ENCODE measurements at regions not wholly inside any gene's neighbourhood (a gene's known extent, or its start where the extent isn't known, plus 50 kb on each side); places are given as distances from the start of the nearest gene placed in this dataset.

- DNase-seq (ENCODE audit: low read depth, low spot score): no peak
Observed at GRCh38 chr6:21648475-21649050, 55.0 kb downstream of the SOX4 start.

- no peak for DNase-seq (ENCODE audit: low read depth, low spot score)
Observed at GRCh38 chr6:21653323-21653722, 59.8 kb downstream of the SOX4 start.

- DNase-seq (ENCODE audit: low read depth, low spot score): no peak
Observed at GRCh38 chr6:21653905-21654304, 60.4 kb downstream of the SOX4 start.

GRCh38 chr6:21654361-21654760 is 60.8 kb downstream of the SOX4 start:
- DNase-seq (ENCODE audit: low read depth, low spot score): no peak

GRCh38 chr6:21663966-21664313 is 70.4 kb downstream of the SOX4 start:
- DNase-seq (ENCODE audit: low read depth, low spot score): no peak

GRCh38 chr6:21664314-21665109 is 71.0 kb downstream of the SOX4 start:
- DNase-seq (ENCODE audit: low read depth, low spot score): no peak

- no peak for DNase-seq (ENCODE audit: low read depth, low spot score)
Observed at GRCh38 chr6:21665110-21665391, 71.5 kb downstream of the SOX4 start.

- DNase-seq (ENCODE audit: low read depth, low spot score): no peak
Observed at GRCh38 chr6:21665392-21666200, 72.0 kb downstream of the SOX4 start.

GRCh38 chr6:21666201-21666691 is 72.7 kb downstream of the SOX4 start:
- no peak for DNase-seq (ENCODE audit: low read depth, low spot score)

GRCh38 chr6:21666853-21667681 is 73.5 kb downstream of the SOX4 start:
- DNase-seq (ENCODE audit: low read depth, low spot score): no peak

- no peak for DNase-seq (ENCODE audit: low read depth, low spot score)
Observed at GRCh38 chr6:21668795-21669194, 75.2 kb downstream of the SOX4 start.

GRCh38 chr6:21676769-21677168 is 83.2 kb downstream of the SOX4 start:
- no peak for DNase-seq (ENCODE audit: low read depth, low spot score)

- DNase-seq (ENCODE audit: low read depth, low spot score): no peak
Observed at GRCh38 chr6:21678990-21679389, 85.4 kb downstream of the SOX4 start.

- no peak for DNase-seq (ENCODE audit: low read depth, low spot score)
Observed at GRCh38 chr6:21679761-21680265, 86.3 kb downstream of the SOX4 start.

- no peak for DNase-seq (ENCODE audit: low read depth, low spot score)
Observed at GRCh38 chr6:21680611-21681010, 87.1 kb downstream of the SOX4 start.

- no peak for DNase-seq (ENCODE audit: low read depth, low spot score)
Observed at GRCh38 chr6:21690489-21690888, 96.9 kb downstream of the SOX4 start.

GRCh38 chr6:21691685-21692346 is 98.3 kb downstream of the SOX4 start:
- no peak for DNase-seq (ENCODE audit: low read depth, low spot score)

GRCh38 chr6:21692721-21693120 is 99.2 kb downstream of the SOX4 start:
- DNase-seq (ENCODE audit: low read depth, low spot score): no peak

GRCh38 chr6:21694168-21694567 is 100.6 kb downstream of the SOX4 start:
- DNase-seq (ENCODE audit: low read depth, low spot score): no peak

GRCh38 chr6:21707524-21708319 is 114.2 kb downstream of the SOX4 start:
- no peak for DNase-seq (ENCODE audit: low read depth, low spot score)

- DNase-seq (ENCODE audit: low read depth, low spot score): no peak
Observed at GRCh38 chr6:21708320-21708580, 114.7 kb downstream of the SOX4 start.
